ENCODE measurements at regions not wholly inside any gene's neighbourhood (a gene's known extent, or its start where the extent isn't known, plus 50 kb on each side); places are given as distances from the start of the nearest gene placed in this dataset.
"Not testable (repeated sequence)": the region's sequence is repeated elsewhere in the genome, so short reads cannot be mapped to it uniquely, and the experiment has no call there.

DNA sequence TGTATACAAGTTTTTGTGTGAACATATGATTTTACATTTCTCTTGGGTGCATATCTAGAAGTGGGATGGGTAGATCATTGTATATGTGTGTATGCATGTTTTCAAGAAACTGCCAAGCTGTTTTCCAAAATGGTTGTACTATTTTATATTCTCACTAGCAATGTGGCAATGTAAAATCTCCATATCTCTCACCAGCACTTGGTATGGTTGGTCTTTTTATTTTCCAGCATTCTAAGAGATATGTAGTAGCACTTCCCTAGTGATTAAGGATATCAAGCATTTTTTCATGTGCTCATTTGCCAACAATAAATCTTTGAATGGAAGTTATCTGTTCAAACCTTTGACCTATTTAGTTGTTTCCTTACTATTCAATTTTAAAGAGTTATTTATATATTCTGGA, 310.7 kb downstream of the ZNF326 start:
- no peak for DNase-seq (ENCODE audit: low read depth, low spot score)

- DNase-seq (ENCODE audit: low read depth, low spot score) = no peak
Observed at GRCh38 chr1:90296327-90296726, 301.4 kb downstream of the ZNF326 start.

GRCh38 chr1:90295534-90295933, 300.6 kb downstream of the ZNF326 start:
- DNase-seq (ENCODE audit: low read depth, low spot score) = no peak

DNA sequence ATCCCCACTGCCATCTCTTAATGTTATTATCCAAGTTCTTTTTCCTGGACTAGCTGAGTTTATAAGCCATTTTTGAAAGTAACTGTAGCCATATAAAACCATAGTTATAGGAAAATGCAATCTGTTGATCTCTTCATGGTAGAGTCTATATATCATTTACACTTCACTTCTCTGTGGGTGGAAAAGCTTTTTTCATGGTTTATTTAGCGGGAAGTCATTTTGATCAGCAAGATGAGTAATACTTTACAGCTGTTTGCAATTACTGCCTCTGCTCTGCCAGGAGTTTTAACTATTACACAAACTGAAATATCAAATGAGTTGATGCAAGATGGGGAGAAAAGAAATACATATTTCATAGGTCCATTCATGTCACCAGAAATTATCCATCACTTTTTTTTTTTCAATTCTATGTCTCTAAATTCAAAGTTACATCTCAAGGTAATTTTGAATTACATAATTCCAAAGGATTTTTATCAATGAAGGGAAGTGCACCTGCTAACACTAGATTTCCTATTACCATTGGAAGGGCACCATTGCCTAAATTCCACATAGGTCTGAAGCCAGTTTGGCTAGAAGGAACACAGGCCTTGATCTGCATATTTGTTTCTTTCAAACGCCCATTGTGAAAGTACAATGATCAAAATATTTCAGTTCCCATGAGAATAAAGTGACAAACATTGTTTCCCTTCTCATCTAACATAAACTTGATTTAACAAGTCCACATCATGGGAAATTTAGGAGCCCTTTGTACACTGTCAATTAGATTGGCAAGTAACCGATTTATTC, 296.7 kb downstream of the ZNF326 start:
- DNase-seq (ENCODE audit: low read depth, low spot score) = no peak

- DNase-seq (ENCODE audit: low read depth, low spot score) = no peak
Observed at GRCh38 chr1:90282811-90283210, 287.9 kb downstream of the ZNF326 start.

DNA sequence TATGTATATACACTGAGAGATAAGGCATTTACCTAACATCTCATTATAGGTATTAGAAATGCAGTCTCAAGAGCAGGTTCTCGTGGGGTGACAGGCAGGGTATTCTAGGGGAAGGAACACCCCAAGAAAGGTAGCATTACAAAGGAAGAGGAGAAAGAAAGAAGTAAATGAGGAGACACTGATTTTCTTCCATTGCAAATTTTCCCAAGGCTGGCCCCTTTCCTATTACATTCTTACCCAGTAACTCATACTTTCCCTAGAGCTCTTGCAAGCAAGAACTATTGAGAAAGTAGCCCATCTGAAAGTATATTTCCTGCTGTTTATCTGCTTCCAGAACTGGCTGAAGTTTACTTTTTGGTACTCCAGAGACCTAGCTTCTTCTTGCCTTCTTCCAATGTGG, 287.0 kb downstream of the ZNF326 start:
- not testable (repeated sequence) for DNase-seq (ENCODE audit: low read depth, low spot score)

- DNase-seq (ENCODE audit: low read depth, low spot score) = no peak
Observed at GRCh38 chr1:90277270-90277669, 282.4 kb downstream of the ZNF326 start.

- no peak for DNase-seq (ENCODE audit: low read depth, low spot score)
Observed at GRCh38 chr1:90274376-90274775, 279.5 kb downstream of the ZNF326 start.

- no peak for DNase-seq (ENCODE audit: low read depth, low spot score)
Observed at GRCh38 chr1:90273241-90273774, 278.4 kb downstream of the ZNF326 start.

DNA sequence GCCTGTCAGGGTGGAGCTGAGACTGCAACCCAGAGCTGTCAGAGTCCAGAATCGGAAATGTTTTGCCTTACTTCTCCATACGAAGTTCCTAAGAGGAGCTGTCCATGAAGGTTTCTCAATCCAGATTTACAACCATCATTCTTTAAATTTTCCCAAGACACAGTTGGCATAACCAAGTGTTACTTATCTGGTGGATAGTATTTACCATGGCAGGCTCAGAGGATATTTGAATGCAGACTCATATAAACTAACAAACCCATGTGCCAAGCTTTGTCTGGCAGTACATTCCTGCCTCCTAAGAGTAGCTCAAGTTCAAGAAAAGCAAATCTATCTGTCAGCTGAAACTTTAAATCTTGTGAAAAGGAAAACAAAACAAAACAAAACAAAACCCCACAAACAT, 267.9 kb downstream of the ZNF326 start:
- no peak for DNase-seq (ENCODE audit: low read depth, low spot score)

DNA sequence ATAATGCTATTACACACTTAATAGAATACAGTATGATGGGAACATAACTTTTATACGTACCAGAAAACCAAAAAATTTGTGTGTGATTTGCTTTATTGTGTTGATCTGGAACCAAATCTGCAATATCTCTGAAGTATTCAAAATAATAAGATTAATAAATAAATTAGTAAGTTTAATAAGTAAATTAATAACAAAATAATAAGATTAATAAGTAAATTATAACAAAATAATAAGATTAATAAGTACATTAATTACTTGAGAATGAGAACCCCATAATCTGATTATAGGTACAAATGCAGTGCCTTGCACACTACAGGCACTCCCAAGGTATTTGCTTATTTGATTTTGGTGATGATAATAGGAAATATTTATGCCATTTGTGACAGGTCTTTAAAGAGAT, 267.4 kb downstream of the ZNF326 start:
- DNase-seq (ENCODE audit: low read depth, low spot score) = no peak

DNA sequence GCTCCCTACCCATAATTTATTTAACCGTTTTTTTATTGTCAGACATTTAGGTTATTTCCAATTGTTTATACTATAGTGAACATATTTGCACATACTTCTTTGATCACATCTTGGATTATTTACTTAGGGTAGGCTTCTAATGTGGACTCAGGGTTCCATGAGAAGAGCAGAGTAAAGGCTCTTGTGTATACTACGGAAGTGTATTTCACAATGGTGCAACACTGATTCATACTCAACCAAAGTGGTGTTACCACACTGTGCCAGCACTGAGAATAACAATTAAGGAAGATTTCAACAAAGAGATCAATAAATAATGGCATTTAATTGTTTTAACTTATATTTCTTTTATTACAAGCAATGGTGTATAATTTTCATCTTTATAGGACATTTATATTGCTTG, 251.2 kb downstream of the ZNF326 start:
- no peak for DNase-seq (ENCODE audit: low read depth, low spot score)

DNA sequence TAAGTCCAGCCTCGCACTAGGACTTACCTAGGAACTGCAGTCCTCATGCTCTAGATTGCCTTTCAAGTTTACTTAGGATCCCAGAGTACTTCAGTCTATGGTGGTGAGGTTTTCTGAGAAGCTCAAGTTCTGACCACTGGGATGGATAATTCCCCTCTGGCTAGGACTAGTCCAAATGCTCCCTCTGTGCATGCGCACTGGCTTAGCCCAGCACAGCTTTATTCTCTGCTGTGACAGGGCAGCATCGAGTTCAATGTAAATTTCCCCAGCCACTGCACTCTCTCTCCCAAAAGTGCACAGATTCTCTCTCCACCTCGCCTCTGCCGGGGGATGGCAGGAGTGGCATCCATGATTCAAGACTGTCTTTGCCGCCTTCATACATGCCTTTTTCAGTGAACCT, 241.6 kb downstream of the ZNF326 start:
- no peak for DNase-seq (ENCODE audit: low read depth, low spot score)

GRCh38 chr1:90223401-90223800, 228.5 kb downstream of the ZNF326 start:
- no peak for DNase-seq (ENCODE audit: low read depth, low spot score)

DNA sequence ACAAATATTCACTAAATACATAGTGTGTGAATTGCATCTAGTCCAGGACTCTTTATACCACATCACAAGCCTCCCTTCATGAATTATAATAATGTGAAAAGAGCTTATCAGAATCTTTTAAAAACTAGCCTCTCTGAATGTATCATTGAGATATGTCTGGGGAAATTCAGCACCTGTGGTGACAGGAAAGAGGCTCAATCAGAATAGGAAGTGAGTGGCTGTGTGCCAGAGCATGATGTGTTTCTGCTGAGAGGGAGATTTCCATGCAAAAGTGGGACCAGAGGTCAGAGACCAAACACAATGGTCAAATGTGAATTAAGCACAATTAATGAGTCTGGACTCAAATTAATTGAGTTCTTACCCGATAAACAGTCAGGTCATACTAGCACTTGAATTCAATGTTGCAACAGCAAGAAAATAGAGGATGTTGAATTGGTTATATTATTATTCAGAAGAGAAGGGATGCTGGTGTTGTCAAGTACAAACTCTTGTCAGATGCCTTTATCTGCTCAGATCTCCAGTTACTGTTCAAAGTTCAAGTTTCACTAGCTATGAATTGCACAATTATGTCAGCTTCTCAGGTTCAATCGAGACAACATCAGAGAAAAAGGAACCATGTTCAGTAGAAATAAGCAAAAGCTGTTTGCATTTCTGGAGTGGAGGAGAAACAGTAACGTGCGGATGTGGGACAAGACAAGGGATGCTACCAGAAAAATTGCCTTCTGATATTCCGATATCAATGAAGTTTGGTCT, 226.2 kb downstream of the ZNF326 start:
- DNase-seq (ENCODE audit: low read depth, low spot score) = no peak

- no peak for DNase-seq (ENCODE audit: low read depth, low spot score)
Observed at GRCh38 chr1:90220496-90220895, 225.6 kb downstream of the ZNF326 start.

GRCh38 chr1:90219166-90219871, 224.4 kb downstream of the ZNF326 start:
- DNase-seq (ENCODE audit: low read depth, low spot score) = not testable (repeated sequence)

GRCh38 chr1:90210633-90211491, 216.0 kb downstream of the ZNF326 start:
- no peak for DNase-seq (ENCODE audit: low read depth, low spot score)

DNA sequence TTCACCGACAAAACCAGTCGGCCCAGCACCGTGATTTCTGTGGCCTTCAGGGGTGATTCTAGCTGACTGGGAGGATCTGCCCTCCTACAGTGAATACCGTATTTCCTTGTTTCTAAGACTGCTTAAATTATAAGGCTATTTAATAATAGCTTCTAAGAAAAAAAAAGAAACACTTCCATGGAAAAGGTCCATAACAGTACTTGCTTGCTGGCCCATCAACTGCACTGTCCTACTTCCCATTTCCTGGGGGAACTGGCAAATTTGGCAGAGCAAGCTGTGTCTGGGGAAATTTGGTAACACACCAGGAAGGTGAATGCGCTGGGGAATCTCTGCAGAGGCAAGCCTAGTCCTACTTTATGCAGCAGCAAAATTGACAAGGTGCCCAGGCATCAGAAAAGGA, 214.0 kb downstream of the ZNF326 start:
- DNase-seq (ENCODE audit: low read depth, low spot score) = no peak

- DNase-seq (ENCODE audit: low read depth, low spot score) = no peak
Observed at GRCh38 chr1:90206260-90206659, 211.3 kb downstream of the ZNF326 start.

DNA sequence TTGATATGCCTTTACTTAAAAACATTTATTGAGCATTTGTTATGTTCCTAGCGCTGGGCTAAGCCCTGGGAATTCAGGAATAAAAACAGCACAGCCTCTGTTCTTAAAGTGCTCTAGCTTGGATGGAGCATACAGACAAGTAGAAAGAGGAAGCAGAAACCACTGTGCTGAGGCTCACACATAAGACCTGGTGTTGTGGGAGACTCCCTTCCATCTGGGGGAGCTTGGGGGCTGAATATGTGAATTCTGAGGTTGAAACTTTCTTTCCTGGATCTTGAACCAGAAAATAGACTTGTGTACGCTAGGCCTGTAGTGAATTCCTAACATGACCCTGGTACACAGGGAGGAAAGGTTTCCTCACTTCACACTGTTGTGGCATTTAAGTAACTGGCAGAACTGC, 209.9 kb downstream of the ZNF326 start:
- DNase-seq (ENCODE audit: low read depth, low spot score) = no peak
